ENCODE measurements at regions not wholly inside any gene's neighbourhood (a gene's known extent, or its start where the extent isn't known, plus 50 kb on each side); places are given as distances from the start of the nearest gene placed in this dataset.

- no peak for TF ChIP-seq CTCF (IDR thresholded peaks at IDR 0.05; ENCODE audit: low read depth, low read length)
- Histone ChIP-seq H3K27ac (no peak overlapping the region), H3K9me3 (ENCODE audit: severe bottlenecking) (no peaks in the 10 kb centered on the region), H3K36me3 (no peaks in the 10 kb centered on the region), H3K27me3 (ENCODE audit: insufficient read depth, low read depth, severe bottlenecking) (no peaks in the 10 kb centered on the region), H3K4me3 (ENCODE audit: low read depth, low read length) (no peak overlapping the region)
- DNase-seq: no peak
These were observed 407.9 kb upstream of the LYPLAL1 start for GRCh38 chr1:218765753-218766152.

DNA sequence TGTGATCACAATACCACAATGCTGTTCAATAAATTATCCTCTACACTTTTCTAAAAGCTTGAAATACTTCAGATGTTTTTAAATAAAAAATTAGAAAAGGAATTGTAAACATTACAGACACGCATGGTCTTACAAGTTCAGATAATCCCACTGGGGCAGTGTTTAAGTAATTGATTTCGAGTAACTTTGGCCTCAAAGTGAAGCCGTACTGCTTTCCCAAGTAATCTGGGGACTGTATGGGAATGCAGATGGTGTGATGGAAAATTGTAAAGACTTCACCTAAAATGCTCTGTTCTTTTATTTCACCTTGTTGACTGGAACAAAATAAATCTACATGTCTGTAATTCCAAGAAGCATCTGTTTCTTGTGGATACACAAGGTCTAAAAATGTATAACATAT lies 401.7 kb upstream of the LYPLAL1 start:
- no peak for DNase-seq
- Histone ChIP-seq H3K9me3 (ENCODE audit: severe bottlenecking) (no peaks in the 10 kb centered on the region), H3K27me3 (ENCODE audit: insufficient read depth, low read depth, severe bottlenecking) (no peaks in the 10 kb centered on the region), H3K27ac (no peak overlapping the region), H3K36me3 (no peaks in the 10 kb centered on the region), H3K4me3 (ENCODE audit: low read depth, low read length) (no peak overlapping the region)
- TF ChIP-seq CTCF (IDR thresholded peaks at IDR 0.05; ENCODE audit: low read depth, low read length): no peak

- Histone ChIP-seq H3K27me3 (ENCODE audit: insufficient read depth, low read depth, severe bottlenecking) (no peaks in the 10 kb centered on the region), H3K36me3 (no peaks in the 10 kb centered on the region), H3K27ac (no peak overlapping the region), H3K4me3 (ENCODE audit: low read depth, low read length) (no peak overlapping the region), H3K9me3 (ENCODE audit: severe bottlenecking) (no peaks in the 10 kb centered on the region)
- no peak for TF ChIP-seq CTCF (IDR thresholded peaks at IDR 0.05; ENCODE audit: low read depth, low read length)
- no peak for DNase-seq
These were observed 401.1 kb upstream of the LYPLAL1 start for GRCh38 chr1:218772575-218772974.

DNA sequence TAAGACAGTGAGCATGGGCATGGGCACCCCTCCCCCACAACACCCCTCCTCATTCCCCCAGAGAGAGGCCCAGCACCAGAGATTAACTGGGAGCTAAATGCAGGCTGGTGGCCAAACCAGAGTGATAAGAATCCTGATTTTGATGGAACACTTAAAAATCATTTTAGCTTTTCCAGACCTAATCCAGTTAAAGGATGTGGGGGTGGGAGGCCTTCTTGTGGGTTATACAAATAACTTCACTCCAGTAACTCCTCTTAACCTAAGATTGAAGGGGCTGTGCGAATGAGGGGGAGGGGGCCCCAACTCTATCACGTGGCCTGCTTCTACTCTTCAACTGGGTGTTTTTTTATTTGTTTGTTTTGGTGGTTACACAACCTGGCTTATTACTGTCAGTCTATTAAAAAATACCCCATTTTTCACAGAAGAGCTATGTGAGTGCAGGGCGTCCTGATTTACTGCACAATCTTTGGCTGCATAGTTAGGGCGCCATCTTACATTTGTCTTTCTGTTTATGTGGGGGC lies 398.1 kb upstream of the LYPLAL1 start:
- peak; percentile 51 for DNase-seq
- Histone ChIP-seq H3K4me3 (ENCODE audit: low read depth, low read length) (no peak overlapping the region), H3K9me3 (ENCODE audit: severe bottlenecking) (no peaks in the 10 kb centered on the region), H3K27ac (no peak overlapping the region), H3K36me3 (no peaks in the 10 kb centered on the region), H3K27me3 (ENCODE audit: insufficient read depth, low read depth, severe bottlenecking) (no peaks in the 10 kb centered on the region)
- no peak for TF ChIP-seq CTCF (IDR thresholded peaks at IDR 0.05; ENCODE audit: low read depth, low read length)

GRCh38 chr1:218778257-218779126 lies 395.2 kb upstream of the LYPLAL1 start:
- no peak for DNase-seq
- H3K27ac ChIP-seq: no peak overlapping the region
- TF ChIP-seq CTCF (IDR thresholded peaks at IDR 0.05; ENCODE audit: low read depth, low read length): no peak
- H3K36me3 ChIP-seq: no peaks in the 10 kb centered on the region
- H3K9me3 ChIP-seq (ENCODE audit: severe bottlenecking): no peaks in the 10 kb centered on the region
- no peaks in the 10 kb centered on the region for H3K27me3 ChIP-seq (ENCODE audit: insufficient read depth, low read depth, severe bottlenecking)
- no peak overlapping the region for H3K4me3 ChIP-seq (ENCODE audit: low read depth, low read length)
